Caki2 (cell line): ENCODE measurements at regions not wholly inside any gene's neighbourhood (a gene's known extent, or its start where the extent isn't known, plus 50 kb on each side); places are given as distances from the start of the nearest gene placed in this dataset.

ENCODE experiments used
- DNase-seq: peaks from one replicate; pipeline ENCODE4 v3.0.0-alpha.2; 2015; ENCODE audit warnings: low read depth
- in situ Hi-C: cut with HindIII; loops from 2 replicates; pipeline ENCODE4 v1.10.0; 2016; ENCODE audit warnings: low sequenced_read_pairs, low pct_unique_long_range_greater_than_20kb, mixed read lengths

DNA sequence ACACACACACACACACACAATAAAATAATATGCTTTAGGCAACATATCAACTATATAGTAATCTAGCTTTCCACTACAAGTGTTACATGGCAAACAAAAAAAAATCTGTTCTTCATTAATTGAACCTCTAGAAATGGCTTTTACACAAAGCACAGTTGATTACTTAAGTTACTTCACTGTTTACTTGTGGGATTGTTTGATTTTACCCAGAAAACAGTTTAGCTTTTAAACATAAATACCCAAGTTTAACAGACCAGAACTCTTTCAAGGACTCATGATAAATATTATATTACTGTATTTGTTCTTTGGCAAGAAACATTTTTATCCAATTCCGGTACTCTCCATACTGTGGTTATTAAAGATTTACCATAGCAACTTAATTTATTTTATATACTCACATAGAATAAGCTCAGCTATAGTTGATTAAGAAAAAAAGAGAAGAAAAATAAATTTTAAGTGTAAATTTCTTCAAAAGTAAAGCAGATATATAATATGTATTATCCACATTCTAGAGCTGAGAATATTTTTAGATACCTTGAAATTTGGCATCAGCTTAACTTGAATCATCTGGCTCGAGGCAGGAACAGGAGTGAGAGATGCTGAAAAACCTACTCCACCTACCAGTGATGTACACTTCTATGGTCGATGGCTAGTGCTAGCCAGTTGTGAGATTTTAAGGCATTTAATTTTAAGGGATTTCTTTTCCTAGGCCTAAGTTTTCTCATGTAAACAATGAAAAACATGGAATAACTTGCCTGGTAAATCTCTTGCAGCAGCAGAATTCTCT is 126.0 kb downstream of the BTG1 start:
- DNase-seq = no peak
- in situ Hi-C loops = no loop called here

DNA sequence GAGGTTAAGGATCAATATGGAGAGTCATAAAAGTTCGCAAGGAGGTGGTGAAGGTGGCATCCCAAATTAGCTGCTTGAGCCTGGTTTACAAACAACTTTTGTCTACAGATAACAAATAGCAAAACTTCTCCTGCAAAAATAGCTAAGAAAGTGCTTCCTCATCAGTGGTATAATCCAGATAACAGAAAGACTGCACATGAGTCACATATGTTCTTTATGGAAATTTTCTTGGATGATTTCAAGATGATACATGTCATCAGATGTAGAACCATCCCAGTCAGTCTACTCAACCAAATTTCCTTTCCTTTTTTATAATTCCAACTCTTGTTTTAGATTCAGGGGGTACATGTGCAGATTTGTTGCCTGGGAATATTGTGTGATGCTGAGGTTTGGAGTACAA is 133.0 kb downstream of the BTG1 start:
- in situ Hi-C loops = no loop called here
- DNase-seq = no peak

DNA sequence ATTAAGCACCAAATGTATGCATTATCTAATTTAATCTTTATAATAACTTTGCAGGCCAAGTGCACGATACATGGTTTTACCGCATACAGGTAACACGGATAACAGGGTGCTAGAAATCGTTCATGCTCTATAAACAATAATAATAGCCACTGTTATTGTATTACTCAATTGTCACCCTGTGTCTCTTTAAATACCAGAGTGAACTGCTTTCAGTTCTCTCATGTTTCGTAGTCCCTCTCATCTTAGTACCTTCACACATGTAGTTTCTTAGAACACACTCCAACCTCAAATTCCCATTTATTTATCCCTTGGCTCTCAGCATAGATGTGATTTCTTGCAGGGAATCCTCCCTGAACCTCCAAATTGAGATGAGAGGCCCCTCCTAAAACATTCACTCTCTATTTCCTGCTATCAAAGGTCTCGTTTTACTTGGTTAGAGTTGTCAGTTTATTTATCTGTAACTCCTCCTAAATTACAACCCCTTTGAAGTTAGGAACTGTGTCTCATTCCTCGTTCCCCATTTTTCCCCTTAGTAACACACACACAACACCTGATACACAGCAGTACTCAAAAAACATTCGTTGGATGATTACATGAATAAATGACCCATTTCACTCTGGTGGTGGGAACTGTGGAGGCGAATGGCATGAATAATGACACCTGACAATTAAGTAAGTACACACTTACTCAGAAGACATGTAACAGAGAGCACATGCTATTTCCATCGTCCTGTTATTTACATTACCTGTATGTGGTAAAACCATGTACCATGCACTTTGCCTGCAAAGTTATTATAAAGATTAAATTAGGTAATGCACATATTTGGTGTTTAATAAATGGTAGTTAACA is 134.6 kb downstream of the BTG1 start:
- no peak for DNase-seq
- in situ Hi-C loops = no loop called here

DNA sequence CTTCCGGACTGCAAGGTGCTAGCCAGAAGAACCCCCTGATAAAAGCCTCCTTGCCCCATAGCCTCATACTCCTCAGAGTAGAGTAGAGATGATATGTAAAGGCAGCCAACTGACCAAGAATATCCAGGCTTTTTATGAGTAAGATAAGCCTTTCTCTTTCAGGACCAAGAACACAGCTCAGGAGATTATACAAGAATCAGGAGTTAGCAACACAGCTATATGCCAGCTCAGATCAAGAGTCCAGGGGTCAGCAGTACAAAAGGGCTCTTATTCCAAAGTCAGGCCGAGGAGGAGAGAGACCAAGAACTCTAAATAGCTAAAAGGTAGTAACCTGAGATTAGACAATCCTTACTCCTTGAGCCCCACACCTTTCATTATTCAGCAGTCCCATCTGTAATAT is 135.3 kb downstream of the BTG1 start:
- no peak for DNase-seq
- in situ Hi-C loops = no loop called here

DNA sequence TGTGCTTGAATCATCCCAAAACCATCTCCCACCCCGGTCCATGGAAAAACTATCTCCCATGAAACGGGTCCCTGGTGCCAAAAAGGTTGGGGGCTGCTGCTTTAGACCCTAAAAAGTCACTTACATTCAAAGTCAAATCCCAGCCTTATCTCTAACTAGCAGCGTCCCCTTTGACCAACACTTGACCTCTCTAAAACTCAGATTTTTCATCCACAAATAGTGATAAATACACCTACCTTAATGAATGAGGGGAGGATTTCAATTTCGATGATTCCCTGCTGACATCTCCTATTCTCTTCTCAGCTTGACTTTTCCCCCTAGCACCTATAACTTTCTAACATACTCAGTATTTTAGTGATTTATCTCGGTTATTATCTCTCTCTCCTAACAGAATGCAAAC is 137.3 kb downstream of the BTG1 start:
- in situ Hi-C loops = no loop called here
- DNase-seq = no peak

DNA sequence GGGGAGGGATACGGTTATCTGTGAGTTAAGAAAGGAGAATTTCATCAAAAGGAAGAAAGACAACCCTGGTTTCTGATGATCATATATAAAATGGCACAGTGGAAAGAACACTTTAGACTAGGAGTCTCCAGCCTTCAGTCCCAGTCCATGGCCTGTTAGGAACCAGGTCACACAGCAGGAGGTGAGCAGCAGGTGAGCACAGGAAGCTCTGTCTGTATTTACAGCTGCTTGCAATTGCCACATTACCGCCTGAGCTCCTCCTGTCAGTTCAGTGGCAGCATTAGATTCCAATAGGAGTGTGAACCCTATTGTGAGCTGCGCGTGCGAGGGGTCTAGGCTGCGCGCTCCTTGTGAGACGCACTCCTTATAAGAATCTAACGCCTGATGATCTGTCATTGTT is 137.9 kb downstream of the BTG1 start:
- no peak for DNase-seq
- in situ Hi-C loops = no loop called here

DNA sequence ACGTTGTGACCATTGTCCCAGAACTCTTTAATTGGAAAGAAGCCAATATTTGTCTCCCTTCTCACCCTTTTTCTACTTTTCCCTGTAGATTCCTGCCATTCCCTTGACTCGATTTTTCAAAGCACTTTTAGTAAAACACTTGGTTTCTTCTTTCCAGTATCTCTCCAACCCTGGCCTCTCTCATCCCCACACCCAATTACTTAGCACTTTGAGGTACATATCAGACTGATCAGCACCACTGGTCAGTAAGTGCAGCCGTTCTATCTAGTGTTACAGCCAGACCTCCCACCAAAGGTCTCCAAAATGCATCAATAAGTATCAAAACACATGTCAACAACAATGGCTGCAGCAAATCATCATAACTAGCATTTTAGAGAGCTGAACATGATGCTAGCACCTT is 141.9 kb downstream of the BTG1 start:
- no peak for DNase-seq

DNA sequence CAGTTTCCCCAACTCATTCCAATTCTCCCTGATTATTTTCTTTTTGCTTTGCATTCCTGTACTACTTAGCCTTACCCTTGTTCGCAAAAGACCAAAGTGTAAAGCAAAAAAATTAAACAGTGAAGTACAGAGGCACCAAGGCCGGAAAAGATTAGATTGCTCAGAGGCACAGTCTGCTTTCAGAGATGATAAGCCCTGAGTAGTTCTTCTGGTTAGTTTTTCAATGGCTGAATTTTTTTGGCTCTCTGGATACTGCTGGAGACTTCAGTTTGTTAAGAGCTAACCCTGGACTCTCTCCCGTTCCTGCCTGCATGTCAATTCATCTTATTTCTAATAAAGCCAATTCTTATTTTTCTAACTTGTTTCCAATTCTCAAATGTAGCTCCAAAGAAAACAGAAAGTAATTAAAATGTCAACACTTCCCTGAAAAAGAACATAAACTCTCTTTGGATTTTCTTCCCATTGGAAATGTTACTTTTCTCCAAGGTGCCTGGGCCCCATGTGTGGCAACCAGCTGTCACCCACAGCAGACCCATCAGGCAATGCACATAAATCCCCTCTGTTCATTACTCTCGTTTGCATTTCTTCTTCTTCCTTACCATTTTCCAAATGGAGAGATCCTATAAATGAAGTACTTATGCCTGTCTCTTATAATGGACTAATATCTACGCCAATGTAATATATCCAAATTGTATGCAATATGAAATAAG is 142.8 kb downstream of the BTG1 start:
- in situ Hi-C loops = no loop called here
- DNase-seq = no peak

More for the DNA sequence above, 141.9 kb downstream of the BTG1 start:
- in situ Hi-C loops = no loop called here

DNA sequence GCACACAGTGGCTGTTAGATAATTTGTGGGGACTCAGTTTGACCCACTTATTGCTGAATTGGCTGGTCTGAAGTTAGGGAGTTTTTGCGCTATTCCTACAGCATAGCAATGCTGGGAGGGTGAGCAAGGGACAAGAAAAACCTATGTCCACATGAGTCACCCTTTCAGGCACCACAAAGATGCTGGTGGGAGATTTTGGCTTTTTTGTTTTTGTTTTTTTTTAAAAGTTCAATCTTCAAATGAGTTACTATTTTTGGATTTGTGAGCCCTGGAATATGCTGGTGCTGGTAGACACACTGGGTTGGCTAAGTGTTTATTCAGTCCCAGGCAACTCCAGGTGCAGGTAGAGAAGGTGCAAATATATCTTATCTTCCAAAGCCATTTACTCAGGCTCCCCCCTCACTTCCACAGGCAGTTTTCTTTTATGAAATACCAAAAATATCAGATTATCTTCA is 143.4 kb downstream of the BTG1 start:
- DNase-seq = no peak
- in situ Hi-C loops = no loop called here

DNA sequence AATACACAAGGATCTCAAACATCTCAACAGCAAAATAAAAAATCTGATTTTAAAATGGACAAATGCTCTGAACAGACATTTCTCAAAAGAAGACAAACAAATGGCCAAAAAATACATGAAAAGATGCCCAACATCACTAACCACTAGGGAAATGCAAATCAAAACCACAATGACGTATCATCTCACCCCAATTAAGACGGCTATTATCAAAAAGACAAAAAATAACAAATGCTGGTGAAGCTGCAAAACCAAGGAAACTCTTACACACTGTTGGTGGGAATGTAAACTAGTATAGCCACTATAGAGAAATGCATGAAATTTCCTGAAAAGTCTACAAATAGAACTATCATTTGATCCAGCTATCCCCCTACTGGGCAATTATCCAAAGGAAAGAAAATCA is 145.0 kb downstream of the BTG1 start:
- in situ Hi-C loops = no loop called here

DNA sequence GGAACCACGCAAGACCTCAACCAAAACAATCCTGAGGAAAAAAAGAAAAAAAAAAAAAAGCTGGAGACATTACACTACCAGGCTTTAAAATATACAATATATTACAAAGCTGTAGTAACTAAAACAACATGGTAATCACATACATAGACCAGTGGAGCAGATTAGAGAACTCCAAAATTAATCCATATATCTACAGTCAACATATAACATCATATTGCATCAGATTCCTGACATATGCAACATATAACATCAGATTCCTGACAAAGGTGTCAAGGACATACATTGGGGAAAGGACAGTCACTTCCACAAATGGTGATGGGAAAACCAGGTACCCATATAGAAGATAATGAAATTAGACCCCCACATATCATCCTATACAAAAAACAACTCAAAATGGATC is 145.8 kb downstream of the BTG1 start:
- in situ Hi-C loops = no loop called here
- no peak for DNase-seq

More for the DNA sequence above, 145.0 kb downstream of the BTG1 start:
- DNase-seq = no peak

DNA sequence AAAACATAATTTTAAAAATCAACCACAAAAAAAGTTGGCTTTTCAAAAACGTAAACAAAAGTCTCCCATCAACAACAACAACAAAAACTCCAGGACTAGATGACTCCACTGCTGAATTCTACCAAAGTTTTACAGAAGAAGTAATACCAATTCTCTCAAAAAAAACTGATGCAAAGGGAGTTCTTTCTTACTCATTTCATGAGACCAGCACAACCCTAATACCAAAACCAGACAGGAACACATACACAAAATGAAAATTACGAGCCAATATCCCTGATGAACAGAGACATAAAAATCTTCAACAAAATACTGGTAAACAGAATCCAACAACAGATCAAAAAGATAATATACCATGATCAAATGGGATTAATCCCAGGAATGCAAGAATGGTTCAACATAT is 147.3 kb downstream of the BTG1 start:
- DNase-seq = no peak
- in situ Hi-C loops = no loop called here

DNA sequence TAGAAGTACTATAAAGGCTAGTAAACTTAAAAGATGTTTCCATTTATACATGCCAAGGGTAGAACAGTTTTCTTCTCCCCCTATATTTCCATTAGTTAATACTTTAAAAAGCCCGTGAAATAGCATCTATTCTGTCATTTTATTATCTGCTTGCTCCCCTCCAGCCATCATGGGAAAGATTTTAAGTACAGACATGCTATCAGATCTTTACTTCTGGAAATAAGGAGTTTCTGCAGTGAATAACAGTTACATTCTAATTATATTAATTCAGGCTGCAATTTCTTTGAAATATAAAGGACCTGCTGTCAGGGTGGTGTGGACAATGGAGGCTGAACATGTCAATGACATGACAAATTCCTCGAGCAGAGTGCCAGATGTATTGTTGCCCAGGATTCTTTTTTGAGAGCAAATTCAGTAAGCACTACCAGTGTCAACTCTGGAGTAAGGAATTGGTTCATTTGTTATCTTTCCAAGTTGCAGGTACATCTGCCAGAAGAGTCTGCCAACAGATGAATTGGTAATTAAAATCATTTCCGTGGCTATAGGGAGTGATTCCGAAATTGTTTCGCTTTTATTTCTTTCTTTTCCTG is 151.3 kb downstream of the BTG1 start:
- no peak for DNase-seq
- in situ Hi-C loops = no loop called here

DNA sequence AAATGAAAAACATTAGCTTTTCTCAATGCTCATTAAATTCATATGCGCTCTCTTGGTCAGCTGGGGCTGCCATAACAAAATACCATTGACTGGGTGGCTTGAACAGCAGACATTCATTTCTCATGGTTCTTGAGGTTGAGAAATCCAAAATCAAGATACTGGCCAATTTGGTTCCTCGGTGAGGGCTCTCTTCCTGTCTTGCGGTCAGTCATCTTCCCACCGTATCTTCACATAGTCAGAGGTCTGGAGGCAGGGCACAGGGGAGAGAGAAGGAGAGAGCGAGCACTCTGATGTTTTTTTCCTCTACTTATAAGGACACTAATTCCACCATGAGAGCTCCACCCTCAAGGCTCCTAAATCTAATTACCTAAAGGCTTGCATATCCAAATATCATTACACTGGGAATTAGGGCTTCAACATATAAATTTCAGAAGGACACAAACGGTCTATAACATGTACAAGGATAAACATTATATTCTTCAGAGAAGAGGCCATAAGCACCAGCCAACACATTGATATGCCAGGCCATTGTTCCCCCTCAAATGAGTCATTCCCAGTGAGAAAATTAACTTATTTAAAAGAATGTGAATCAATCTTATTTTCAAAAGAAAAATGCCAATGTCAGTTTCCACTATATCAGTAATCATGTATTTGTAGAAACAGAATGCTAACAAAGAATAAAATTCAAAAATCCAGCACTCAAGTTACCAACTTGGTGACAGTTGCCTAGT is 152.2 kb downstream of the BTG1 start:
- in situ Hi-C loops = no loop called here
- DNase-seq = no peak

DNA sequence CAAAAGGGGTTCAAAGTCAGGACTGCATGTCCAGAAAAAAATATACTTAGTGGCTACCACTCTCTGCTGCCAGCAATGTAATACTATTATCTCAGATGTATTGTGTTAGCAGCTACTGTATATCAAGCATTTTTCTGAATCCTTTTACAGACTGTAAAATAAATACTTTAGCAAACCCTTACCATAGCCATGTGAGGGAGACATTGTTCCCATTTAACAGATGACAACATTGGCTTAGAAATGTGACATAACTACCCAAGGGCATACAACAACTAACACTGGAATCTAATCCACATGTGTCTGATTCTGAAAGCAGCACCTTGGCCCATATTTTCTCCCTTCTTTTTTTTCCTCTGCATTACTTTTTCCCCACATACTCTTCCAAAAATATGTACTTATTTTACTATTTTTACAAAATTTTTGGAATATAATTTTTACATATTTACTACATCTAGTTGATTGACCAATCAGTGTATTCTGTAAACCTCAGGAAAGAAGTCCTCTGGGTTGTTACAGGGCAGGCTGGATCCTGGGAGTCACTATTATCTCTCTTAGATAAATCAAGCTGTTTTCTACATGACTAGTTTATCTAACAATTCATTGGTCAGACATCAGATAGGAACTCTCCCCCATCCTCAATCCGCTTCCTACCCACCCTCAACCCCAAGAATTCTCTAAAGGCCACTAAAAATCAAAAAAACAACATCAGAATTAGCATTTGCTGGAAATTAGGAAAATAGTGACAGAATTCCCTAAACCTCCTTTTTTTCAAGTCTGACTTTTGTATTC is 154.1 kb downstream of the BTG1 start:
- DNase-seq = no peak
- in situ Hi-C loops = no loop called here

DNA sequence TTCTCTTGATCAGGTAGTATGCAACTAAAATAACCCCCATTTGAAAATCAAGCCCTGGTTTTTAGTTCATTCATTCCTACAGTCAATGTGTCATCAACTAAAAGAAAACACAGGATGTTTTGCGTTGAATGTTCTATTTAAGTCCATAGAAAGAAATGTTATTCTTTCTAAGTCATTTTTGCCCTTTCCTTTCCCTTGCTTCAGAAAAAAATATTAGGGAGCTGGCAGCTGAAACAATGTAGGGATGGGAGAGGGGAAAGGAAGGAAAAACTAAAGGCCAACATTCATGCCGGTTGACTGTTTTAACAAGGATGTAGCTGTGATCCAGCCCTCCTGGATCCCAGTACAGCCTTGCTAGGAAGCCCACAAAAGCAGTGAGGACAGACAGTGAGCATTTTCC is 155.1 kb downstream of the BTG1 start:
- no peak for DNase-seq
- in situ Hi-C loops = no loop called here

DNA sequence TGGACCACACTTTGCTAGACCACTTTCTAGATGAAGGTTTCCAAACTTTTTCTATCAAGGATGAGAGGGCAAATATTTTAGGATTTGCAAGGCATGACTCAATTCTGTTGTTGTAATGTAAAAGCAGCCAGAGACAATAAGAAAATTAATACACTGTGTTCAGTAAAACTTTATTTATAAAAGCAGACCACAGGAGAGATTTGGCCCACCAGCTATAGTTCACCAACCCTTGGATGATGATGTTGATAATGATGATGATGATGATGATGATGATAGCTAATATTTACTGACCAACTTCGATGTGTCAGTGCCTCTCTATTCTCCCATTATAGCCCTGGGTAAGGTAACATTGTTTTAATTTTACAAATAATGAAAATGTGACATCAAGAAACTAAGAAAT is 156.5 kb downstream of the BTG1 start:
- in situ Hi-C loops = no loop called here
- no peak for DNase-seq
